ENCODE measurements at regions not wholly inside any gene's neighbourhood (a gene's known extent, or its start where the extent isn't known, plus 50 kb on each side); places are given as distances from the start of the nearest gene placed in this dataset.

DNA sequence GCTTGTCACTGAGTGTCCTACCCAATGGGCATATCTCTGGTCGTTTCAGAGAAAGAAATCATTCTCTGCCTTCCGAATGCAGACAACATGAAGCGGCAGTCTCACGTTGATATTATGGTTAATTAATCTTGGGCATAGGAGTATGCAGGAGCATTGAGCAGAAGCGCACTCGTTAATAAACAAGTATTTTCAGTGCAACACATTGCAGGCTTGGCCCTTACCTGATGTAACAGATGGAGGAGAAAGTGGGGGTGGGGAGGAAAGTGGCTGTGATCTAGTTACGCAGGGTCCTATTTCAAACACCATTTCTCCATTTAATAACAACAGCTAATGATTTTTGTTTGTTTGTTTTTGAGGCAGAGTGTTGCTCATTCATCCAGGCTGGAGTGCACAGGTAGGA is 414.0 kb upstream of the RBFOX1 start:
- no peak for DNase-seq

DNA sequence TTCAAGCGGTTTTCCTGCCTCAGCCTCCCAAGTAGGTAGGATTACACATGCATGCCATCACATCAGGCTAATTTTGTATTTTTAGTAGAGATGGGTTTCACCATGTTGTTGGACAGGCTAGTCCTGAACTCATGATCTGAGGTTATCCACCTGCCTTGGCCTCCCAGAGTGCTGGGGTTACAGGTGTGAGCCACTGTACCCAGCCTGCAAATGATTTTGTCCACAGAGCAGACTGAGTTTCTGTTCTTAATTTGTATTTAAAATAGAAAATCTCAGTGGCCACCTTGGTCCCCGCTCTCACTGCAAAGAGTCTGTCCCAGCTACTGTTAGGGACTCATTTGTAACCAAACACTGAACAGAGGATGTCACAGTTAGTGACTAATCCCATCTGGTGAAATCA is 415.7 kb upstream of the RBFOX1 start:
- DNase-seq = no peak

GRCh38 chr16:6913566-6913965 is 419.1 kb upstream of the RBFOX1 start:
- no peak for DNase-seq

GRCh38 chr16:6910301-6910700 is 422.3 kb upstream of the RBFOX1 start:
- no peak for DNase-seq

DNA sequence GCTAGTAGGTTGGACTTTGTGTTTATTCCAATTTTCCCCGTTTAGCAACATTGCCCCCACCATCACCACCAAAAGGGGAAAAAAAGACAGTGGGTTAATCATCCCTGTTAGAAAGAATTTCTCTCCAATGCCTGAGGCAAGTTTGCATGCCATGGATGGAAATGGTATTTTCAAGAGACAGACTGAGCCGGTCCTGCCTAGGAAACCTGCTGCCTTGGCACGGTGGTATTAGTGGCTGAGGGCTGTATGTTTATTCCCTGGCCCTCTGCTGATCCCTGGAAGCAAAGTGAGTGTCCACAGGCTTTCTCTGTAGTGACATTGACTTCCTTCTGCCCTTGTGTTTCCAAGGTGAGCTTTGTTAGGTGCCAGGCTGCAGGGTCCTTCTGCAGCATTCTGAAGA is 427.0 kb upstream of the RBFOX1 start:
- no peak for DNase-seq

GRCh38 chr16:6903671-6904070 is 429.0 kb upstream of the RBFOX1 start:
- DNase-seq = no peak

DNA sequence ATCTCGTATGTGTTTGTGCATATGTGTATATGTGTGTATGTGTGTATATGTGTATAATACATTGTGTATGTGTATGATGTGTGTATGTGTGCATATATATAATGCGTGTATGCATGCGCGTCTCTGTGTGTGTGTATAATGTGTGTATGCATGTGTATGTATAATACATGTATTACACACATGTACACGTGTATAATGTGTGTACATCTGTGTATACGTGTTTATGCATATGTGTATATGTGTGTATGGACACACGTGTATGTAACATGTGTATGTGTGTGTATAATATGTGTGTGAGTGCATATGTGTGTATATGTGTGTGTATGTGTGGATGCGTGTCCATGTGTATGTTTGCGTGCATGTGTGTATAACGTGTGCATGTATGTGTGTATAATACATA is 433.7 kb upstream of the RBFOX1 start:
- no peak for DNase-seq

DNA sequence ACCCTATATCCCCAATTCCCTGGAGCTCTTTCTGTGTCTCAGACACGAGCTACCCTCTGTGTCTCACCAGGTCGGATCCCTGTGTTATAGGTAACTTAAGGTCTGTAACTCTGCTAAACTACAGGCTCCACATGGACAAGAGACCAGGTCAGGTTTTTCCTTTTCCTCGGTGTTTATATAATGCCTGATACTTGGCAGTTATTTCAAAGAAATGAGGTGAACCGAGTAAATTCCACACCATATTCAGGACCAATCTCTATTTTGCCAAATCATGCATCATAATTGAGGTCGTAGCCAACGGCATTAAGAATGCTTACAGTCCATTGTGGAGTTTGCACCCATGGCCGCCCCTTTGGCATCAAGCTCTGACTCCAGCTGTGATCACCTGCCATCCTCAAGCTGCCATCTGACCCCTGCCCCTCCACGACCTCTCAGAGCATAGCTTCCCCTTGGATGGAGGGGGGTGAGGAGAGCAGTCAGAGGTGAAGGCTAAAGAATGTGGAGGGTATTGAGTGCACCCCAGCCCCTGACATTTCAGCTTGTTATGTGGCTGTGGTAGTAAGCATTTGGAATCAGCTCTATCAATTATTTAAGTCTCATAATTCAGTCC is 434.7 kb upstream of the RBFOX1 start:
- DNase-seq = no peak

DNA sequence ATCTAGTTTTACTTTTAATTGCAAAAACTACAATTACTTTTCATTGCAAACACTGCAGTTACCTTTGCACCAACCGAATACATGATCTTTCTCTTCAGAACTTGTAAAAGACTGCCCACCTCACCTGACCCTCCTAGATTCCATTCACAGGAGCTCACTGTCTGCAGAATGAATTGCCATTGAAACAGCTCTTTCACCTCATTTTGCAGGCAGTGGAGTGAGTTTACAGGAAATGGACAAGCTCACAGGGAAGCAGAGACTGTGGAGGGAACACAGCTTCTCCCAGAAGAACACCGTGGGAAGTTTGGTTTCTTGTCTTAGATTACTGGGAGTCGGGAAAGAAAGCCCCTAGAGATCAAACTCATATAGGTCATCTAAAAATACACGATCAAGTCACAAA is 439.7 kb upstream of the RBFOX1 start:
- no peak for DNase-seq

- DNase-seq = no peak
These were observed 441.1 kb upstream of the RBFOX1 start for GRCh38 chr16:6891496-6891895.

GRCh38 chr16:6888531-6888930 is 444.1 kb upstream of the RBFOX1 start:
- no peak for DNase-seq

GRCh38 chr16:6884002-6884401 is 448.6 kb upstream of the RBFOX1 start:
- no peak for DNase-seq

DNA sequence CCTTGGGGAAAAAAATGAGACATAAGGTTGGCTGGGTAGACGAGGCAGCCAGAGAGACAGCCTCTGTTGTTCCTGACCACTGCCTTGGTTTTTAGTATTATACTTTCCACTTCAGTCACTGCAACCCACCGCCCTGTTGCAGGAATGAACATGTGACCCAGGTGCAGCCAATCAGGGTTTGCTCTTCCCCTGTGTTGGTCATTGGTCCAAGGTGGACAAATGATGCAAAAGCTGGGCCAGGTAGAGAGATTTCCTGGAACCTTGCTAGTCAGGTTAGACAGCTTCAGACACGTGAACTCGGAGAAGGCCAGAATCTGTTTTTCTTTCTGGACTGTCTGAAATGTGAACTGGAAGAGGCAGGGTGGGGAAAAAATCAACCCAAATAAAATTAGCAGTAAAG is 452.4 kb upstream of the RBFOX1 start:
- DNase-seq = no peak

DNA sequence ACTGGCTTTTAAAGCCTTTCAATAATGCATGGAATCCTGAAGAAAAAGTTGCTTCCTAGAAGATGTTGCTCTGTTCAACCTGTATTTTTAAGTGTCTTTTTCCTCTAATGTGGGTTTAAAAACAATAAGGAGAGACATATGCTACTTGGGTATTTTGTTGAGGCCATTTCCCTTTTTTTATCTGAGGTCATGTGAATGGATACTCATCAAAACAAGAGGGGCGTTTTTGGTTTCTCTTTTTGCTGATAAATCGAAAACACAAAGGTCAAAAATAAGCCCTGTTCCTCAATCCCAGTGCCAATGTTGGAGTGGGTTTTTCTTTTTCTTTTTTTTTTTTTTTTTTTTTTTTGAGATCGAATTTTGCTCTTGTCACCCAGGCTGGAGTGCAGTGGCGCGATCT is 468.0 kb upstream of the RBFOX1 start:
- DNase-seq = no peak

DNA sequence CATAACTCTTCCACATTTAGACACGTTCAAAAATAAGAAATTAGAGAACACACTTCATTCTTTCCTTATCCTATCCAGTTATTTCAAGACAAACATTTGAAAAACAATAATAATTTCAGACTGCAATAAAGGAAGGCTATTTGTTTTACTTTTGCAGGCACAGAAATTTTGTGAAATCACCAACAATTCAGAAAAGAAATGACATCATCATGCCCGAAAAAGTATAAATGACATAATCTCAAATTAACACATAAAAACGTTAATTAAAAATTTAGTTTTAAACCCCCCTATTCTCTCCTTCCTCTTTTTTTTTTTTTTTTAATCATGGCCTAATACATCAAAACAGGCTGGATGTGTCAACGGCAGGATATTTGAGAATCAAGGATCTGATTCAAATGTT is 468.4 kb upstream of the RBFOX1 start:
- DNase-seq = no peak

DNA sequence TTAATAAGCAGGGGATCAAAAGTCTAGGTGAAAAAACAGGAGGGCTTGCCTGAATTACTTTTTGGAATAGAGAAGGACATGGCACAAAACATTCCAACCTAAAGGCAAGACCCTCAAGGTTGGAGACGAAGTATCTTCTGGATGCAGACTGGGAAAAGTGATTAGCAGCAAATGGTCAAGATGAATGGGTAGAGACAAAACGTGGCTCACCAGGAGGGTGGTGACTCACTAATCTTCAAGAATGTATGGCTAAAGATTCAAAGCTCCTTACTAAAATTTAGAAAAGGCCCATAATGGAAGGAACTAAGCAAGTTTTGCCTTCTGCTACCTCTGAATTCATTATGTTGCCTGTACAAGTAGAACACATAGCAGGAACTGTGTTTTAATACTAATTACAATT is 469.5 kb upstream of the RBFOX1 start:
- no peak for DNase-seq

GRCh38 chr16:6861815-6862477 is 470.7 kb upstream of the RBFOX1 start:
- DNase-seq = no peak

DNA sequence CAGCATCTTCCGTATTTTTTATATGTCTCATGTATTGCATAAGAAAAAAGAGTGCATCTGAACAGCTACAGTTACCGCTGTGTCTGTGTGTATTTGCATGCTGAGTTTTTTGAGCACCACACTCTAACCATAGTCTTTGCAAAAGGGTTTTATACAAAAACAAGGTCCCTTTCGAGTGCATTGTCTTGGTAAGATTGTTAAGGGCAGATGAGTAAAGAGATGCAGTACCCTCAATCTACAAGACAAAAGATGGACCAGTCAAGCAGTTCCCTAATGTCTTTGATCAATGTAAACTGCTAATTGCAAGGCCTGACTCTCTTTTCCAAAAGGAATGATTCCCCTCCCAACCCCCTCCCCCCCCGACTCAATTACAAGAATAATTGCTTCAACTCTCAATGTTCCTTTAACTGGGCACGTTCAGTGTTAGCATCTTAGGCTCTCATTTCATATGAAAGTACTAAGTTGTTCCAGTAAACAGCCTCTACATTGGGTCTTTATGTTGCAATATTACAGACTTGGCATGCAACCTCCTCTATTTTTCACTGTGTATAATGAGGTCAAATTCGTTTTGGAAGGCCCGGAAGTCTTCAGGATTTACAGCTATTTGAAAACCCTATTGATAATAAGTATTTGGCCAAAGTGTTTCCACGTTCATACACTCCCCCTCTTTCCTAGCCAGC is 471.4 kb upstream of the RBFOX1 start:
- DNase-seq = no peak

DNA sequence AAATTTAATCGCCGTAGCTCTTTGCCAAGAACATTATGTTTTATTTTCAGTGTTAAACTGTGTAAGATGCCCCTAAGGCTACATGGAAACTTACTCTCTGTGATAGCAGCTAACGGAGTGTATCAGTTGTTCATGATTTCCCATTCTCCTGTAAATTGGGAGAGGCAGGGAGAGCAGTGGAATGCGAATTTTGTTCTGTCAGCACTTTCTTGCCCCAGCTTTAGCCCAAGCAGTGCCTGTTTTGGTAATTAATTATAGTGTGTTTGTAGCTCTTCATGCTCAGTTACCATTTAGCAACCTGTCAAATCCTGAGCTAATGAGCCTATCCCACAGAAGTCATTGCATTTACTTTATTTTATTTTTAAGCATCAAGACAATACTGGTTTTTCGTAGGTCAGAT is 475.1 kb upstream of the RBFOX1 start:
- no peak for DNase-seq

- DNase-seq = no peak
These were observed 476.1 kb upstream of the RBFOX1 start for GRCh38 chr16:6856578-6856977.

DNA sequence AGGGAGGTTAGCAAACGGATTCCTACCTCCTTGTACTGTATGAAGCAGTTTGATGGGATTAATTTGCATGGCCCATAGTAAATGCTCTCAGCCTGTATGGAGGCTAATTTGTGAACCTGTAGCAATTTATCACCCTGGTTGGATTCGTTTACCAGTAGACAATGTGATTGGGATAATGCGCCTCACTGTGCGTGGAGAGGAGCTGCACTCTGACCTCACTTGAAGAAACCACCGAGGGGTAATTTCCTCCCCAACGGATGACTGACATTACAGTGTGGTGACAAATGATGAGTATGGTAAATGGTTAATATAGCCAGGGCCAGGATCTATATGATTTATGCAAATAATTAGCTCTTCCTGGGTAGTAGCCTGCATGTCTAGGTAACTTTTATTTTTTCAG is 479.1 kb upstream of the RBFOX1 start:
- no peak for DNase-seq

DNA sequence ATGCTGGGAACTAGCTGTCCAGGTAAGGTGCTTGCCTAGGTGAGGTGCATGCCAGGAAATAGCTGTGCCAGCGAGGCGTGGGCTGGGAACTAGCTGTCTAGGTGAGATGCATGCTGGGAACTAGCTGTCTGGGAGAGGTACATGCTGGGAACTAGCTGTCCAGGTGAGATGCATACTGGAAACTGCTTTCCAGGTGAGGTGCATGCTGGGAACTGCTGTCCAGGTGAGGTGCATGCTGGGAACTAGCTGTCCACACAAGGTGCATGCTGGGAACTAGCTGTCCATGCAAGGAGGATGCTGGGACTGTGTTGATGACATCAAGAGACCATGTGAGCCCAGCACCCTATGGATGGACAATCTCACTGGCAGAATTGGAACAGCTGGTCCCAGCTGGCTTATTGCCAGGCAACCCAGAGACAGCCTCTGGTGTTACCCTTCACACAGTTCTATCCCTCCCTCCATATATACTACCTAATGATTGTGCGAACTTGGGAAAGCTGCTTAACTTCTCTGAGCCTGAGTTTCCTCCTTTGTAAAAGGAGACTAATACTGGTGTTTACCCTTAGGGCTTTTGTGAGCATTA is 479.9 kb upstream of the RBFOX1 start:
- DNase-seq = no peak

GRCh38 chr16:6846452-6846851 is 486.2 kb upstream of the RBFOX1 start:
- DNase-seq = no peak

- DNase-seq = no peak
These were observed 491.3 kb upstream of the RBFOX1 start for GRCh38 chr16:6841392-6841791.
